ENCODE measurements at regions not wholly inside any gene's neighbourhood (a gene's known extent, or its start where the extent isn't known, plus 50 kb on each side); places are given as distances from the start of the nearest gene placed in this dataset.

- Mint-ChIP-seq H3K27ac (ENCODE audit: unreplicated experiment) (no peak overlapping the region), H3K4me3 (ENCODE audit: low read depth, unreplicated experiment) (no peak overlapping the region), H3K4me1 (ENCODE audit: low read depth, unreplicated experiment) (no peaks in the 10 kb centered on the region), H3K36me3 (ENCODE audit: insufficient read depth, unreplicated experiment) (no peaks in the 10 kb centered on the region), H3K27me3 (ENCODE audit: unreplicated experiment) (no peaks in the 10 kb centered on the region), H3K9me3 (ENCODE audit: low read depth, unreplicated experiment) (no peaks in the 10 kb centered on the region)
- TF ChIP-seq CTCF (IDR thresholded peaks at IDR 0.05; ENCODE audit: unreplicated experiment), result no peak
- intact Hi-C loops (cut with micrococcal nuclease; ENCODE audit: unreplicated experiment), result no loop called here
- CTCF ChIA-PET, result no interaction called here
- no peak for DNase-seq
- BruUV-seq (replicated peaks), result no TSS peak
These were observed 366.3 kb downstream of the PLPP3 start for GRCh38 chr1:56213068-56213467.

- Mint-ChIP-seq H3K9me3 (ENCODE audit: low read depth, unreplicated experiment) (no peaks in the 10 kb centered on the region), H3K27me3 (ENCODE audit: unreplicated experiment) (no peaks in the 10 kb centered on the region), H3K4me3 (ENCODE audit: low read depth, unreplicated experiment) (no peak overlapping the region), H3K4me1 (ENCODE audit: low read depth, unreplicated experiment) (no peaks in the 10 kb centered on the region), H3K36me3 (ENCODE audit: insufficient read depth, unreplicated experiment) (no peaks in the 10 kb centered on the region), H3K27ac (ENCODE audit: unreplicated experiment) (no peak overlapping the region)
- DNase-seq, result no peak
- CTCF ChIA-PET, result no interaction called here
- no TSS peak for BruUV-seq (replicated peaks)
- no peak for TF ChIP-seq CTCF (IDR thresholded peaks at IDR 0.05; ENCODE audit: unreplicated experiment)
- intact Hi-C loops (cut with micrococcal nuclease; ENCODE audit: unreplicated experiment), result no loop called here
These were observed 367.2 kb downstream of the PLPP3 start for GRCh38 chr1:56212143-56212542.

GRCh38 chr1:56206391-56206790, 373.0 kb downstream of the PLPP3 start:
- no peak for DNase-seq
- no peak overlapping the region for H3K4me3 Mint-ChIP-seq (ENCODE audit: low read depth, unreplicated experiment)
- no peak for TF ChIP-seq CTCF (IDR thresholded peaks at IDR 0.05; ENCODE audit: unreplicated experiment)
- H3K9me3 Mint-ChIP-seq (ENCODE audit: low read depth, unreplicated experiment), result peaks cover 3% of the 10 kb centered on the region
- CTCF ChIA-PET, result no interaction called here
- H3K27ac Mint-ChIP-seq (ENCODE audit: unreplicated experiment), result no peak overlapping the region
- no peaks in the 10 kb centered on the region for H3K4me1 Mint-ChIP-seq (ENCODE audit: low read depth, unreplicated experiment)
- H3K36me3 Mint-ChIP-seq (ENCODE audit: insufficient read depth, unreplicated experiment), result no peaks in the 10 kb centered on the region
- H3K27me3 Mint-ChIP-seq (ENCODE audit: unreplicated experiment), result no peaks in the 10 kb centered on the region
- no TSS peak for BruUV-seq (replicated peaks)
- intact Hi-C loops (cut with micrococcal nuclease; ENCODE audit: unreplicated experiment), result no loop called here

- intact Hi-C loops (cut with micrococcal nuclease; ENCODE audit: unreplicated experiment), result no loop called here
- CTCF ChIA-PET, result no interaction called here
- H3K4me1 Mint-ChIP-seq (ENCODE audit: low read depth, unreplicated experiment), result no peaks in the 10 kb centered on the region
- H3K27ac Mint-ChIP-seq (ENCODE audit: unreplicated experiment), result no peak overlapping the region
- peaks cover 3% of the 10 kb centered on the region for H3K9me3 Mint-ChIP-seq (ENCODE audit: low read depth, unreplicated experiment)
- BruUV-seq (replicated peaks), result no TSS peak
- no peak for DNase-seq
- H3K36me3 Mint-ChIP-seq (ENCODE audit: insufficient read depth, unreplicated experiment), result no peaks in the 10 kb centered on the region
- H3K27me3 Mint-ChIP-seq (ENCODE audit: unreplicated experiment), result no peaks in the 10 kb centered on the region
- TF ChIP-seq CTCF (IDR thresholded peaks at IDR 0.05; ENCODE audit: unreplicated experiment), result no peak
- no peak overlapping the region for H3K4me3 Mint-ChIP-seq (ENCODE audit: low read depth, unreplicated experiment)
These were observed 375.2 kb downstream of the PLPP3 start for GRCh38 chr1:56204206-56204605.

Data from Calu3 (cell line).